CD4-positive, alpha-beta T cell (primary cell): ENCODE measurements at regions not wholly inside any gene's neighbourhood (a gene's known extent, or its start where the extent isn't known, plus 50 kb on each side); places are given as distances from the start of the nearest gene placed in this dataset.

Source experiments
- ATAC-seq: fragments of 200-7000 bp; cut with Tn5 transposase; one replicate; pipeline ENCODE4 v1.10.0; 2022; ENCODE audit warnings: mild to moderate bottlenecking; ENCODE audit not compliant: poor library complexity
- CTCF ChIA-PET: fragments of 350-600 bp; sonication (Branson Sonifier 250); formaldehyde crosslinking; loops from one replicate; lab custom pipeline; 2021; ENCODE audit warnings: antibody characterized with exemption, inconsistent platforms; lab: Charles Lee
- POLR2A ChIA-PET: fragments of 350-600 bp; sonication (Branson Sonifier 250); formaldehyde crosslinking; loops from one replicate; lab custom pipeline; 2021; ENCODE audit warnings: antibody characterized with exemption, inconsistent platforms; lab: Charles Lee
- DNase-seq, 14 experiments: peaks; one replicate each; pipeline ENCODE4 v3.0.0-alpha.2; 2013 to 2020; ENCODE audit warnings: mixed read lengths in 2 of 14
- H3K27ac ChIP-seq, 2 donors: one replicate each; pipeline versions ENCODE4 v1.5.1 to v1.7.0; 2013; ENCODE audit warnings: low read length in 2 of 2, low read depth in 1 of 2, mild to moderate bottlenecking in 1 of 2
- H3K27me3 ChIP-seq, 2 experiments: 1 replicate in 1 of 2; 2 replicates in 1 of 2; pipeline versions ENCODE4 v1.6.1 to v1.7.0; 2013; ENCODE audit warnings: low read length in 2 of 2, control low read depth in 1 of 2, mild to moderate bottlenecking in 1 of 2, moderate library complexity in 1 of 2; ENCODE audit not compliant: insufficient read depth in 2 of 2, control insufficient read depth in 1 of 2
- H3K36me3 ChIP-seq: one replicate; pipeline ENCODE4 v1.6.1; 2013; ENCODE audit warnings: low read length, control low read depth; ENCODE audit not compliant: insufficient read depth
- H3K4me1 ChIP-seq: one replicate; pipeline ENCODE4 v1.6.1; 2013; ENCODE audit warnings: low read length, control low read depth; ENCODE audit not compliant: insufficient read depth
- H3K4me3 ChIP-seq: one replicate; pipeline ENCODE4 v1.5.1; 2013; ENCODE audit warnings: mild to moderate bottlenecking, low read length, moderate library complexity
- H3K9me3 ChIP-seq, 2 experiments: 1 replicate in 1 of 2; 2 replicates in 1 of 2; pipeline versions ENCODE4 v1.6.1 to v1.7.0; 2013; ENCODE audit warnings: low read length in 2 of 2, mild to moderate bottlenecking in 2 of 2, control low read depth in 1 of 2, moderate library complexity in 1 of 2; ENCODE audit not compliant: control insufficient read depth in 1 of 2, insufficient read depth in 1 of 2
- H3K27ac Mint-ChIP-seq: one replicate; pipeline ENCODE4 v1.8.0; 2020; ENCODE audit warnings: mixed read lengths
- H3K27me3 Mint-ChIP-seq: one replicate; pipeline ENCODE4 v1.8.0; 2021; ENCODE audit warnings: mixed read lengths
- H3K36me3 Mint-ChIP-seq: one replicate; pipeline ENCODE4 v1.8.0; 2021; ENCODE audit warnings: low read depth, mixed read lengths
- H3K4me1 Mint-ChIP-seq: one replicate; pipeline ENCODE4 v1.8.0; 2021; ENCODE audit warnings: low read depth, mixed read lengths
- H3K4me3 Mint-ChIP-seq: one replicate; pipeline ENCODE4 v1.8.0; 2020; ENCODE audit warnings: mild to moderate bottlenecking, mixed read lengths
- H3K9me3 Mint-ChIP-seq: one replicate; pipeline ENCODE4 v1.8.0; 2020; ENCODE audit warnings: mixed read lengths
- CTCF ChIP-seq: fragments of 200-600 bp; IDR thresholded peaks from one replicate; pipeline ENCODE4 v1.8.0; 2022; ENCODE audit warnings: antibody characterized with exemption, mild to moderate bottlenecking
- intact Hi-C, 2 experiments: fragments of 100-400 bp; cut with DNase I in 1 of 2; cut with micrococcal nuclease in 1 of 2; formaldehyde crosslinking; loops; one replicate each; pipeline versions ENCODE4 v1.15.1 to v1.9.0; 2023 to 2025; cut with DNase I, micrococcal nuclease

- Histone ChIP-seq H3K4me1 (no peaks in the 10 kb centered on the region), H3K27me3 (no peaks in the 10 kb centered on the region), H3K27ac (no peak overlapping the region), H3K36me3 (no peaks in the 10 kb centered on the region), H3K4me3 (no peak overlapping the region), H3K9me3 (no peaks in the 10 kb centered on the region)
- ATAC-seq (no peak), DNase-seq (no peak)
- Mint-ChIP-seq H3K36me3 (no peaks in the 10 kb centered on the region), H3K27ac (no peak overlapping the region), H3K4me1 (no peaks in the 10 kb centered on the region), H3K9me3 (no peaks in the 10 kb centered on the region), H3K4me3 (no peak overlapping the region), H3K27me3 (peaks cover 6% of the 10 kb centered on the region)
- TF ChIP-seq CTCF: no peak
- intact Hi-C loops: no loop called here
- POLR2A ChIA-PET: no interaction called here
- CTCF ChIA-PET: no interaction called here
Observed at GRCh38 chr7:12821746-12822145, 134.3 kb downstream of the ARL4A start.

DNA sequence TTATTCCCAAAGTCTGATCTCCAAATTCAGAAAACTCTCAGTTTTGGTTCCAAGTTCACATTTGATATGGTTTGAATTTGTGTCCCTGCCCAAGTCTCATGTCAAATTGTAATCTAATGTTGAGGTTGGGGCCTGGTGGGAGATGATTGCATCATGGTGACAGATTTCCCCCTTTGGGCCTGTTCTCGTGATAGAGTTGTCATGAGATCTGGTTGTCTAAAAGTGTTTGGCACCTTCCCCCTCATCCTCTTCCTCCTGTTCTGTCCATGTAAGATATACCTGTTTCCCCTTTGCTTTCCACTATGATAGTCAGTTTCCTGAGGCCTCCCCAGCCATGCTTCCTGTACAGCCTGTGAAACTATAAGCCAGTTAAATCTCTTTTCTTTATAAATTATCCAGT is 138.6 kb downstream of the ARL4A start:
- no peak overlapping the region for H3K27ac Mint-ChIP-seq

DNA sequence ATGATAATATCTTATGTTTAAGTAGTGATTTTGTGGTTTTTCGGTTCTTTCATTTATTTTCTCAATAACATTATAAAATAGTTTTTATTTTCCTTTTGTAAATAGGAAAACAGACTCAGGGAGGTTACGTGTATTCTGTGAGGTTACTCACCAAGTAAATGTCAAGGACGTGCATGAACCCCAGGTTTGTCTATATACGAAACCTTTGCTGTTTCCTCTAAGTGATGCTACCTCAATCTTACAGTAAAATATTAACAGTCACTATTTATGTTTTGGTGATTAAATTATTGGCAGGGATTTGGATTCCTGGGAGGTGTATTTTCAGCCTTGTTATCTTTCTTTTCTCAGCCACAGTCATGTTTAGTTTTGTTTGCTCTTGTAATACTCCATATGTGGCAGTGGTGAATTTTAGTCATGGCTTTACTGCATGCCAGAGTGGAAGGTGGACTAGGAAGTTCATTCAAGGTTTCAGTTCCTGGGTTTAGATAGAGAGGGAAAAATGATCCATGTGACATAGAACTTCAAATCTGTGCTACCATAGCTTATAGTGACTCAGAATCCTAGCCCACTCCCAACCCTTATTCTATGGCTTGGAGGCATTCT is 139.9 kb downstream of the ARL4A start:
- H3K27me3 Mint-ChIP-seq: no peaks in the 10 kb centered on the region
- POLR2A ChIA-PET: no interaction called here
- no peak overlapping the region for H3K4me3 Mint-ChIP-seq
- no peaks in the 10 kb centered on the region for H3K9me3 Mint-ChIP-seq
- H3K36me3 ChIP-seq: no peaks in the 10 kb centered on the region
- no peaks in the 10 kb centered on the region for H3K27me3 ChIP-seq
- no peak for DNase-seq
- H3K27ac ChIP-seq: no peak overlapping the region
- no peak for ATAC-seq
- H3K9me3 ChIP-seq: no peaks in the 10 kb centered on the region
- TF ChIP-seq CTCF: no peak
- intact Hi-C loops: no loop called here
- H3K36me3 Mint-ChIP-seq: no peaks in the 10 kb centered on the region
- CTCF ChIA-PET: no interaction called here
- no peaks in the 10 kb centered on the region for H3K4me1 ChIP-seq
- H3K27ac Mint-ChIP-seq: no peak overlapping the region
- H3K4me3 ChIP-seq: no peak overlapping the region
- H3K4me1 Mint-ChIP-seq: no peaks in the 10 kb centered on the region

More for the DNA sequence above, 138.6 kb downstream of the ARL4A start:
- Mint-ChIP-seq H3K4me1 (no peaks in the 10 kb centered on the region), H3K27me3 (no peaks in the 10 kb centered on the region), H3K36me3 (no peaks in the 10 kb centered on the region), H3K9me3 (no peaks in the 10 kb centered on the region), H3K4me3 (no peak overlapping the region)
- H3K36me3 ChIP-seq: no peaks in the 10 kb centered on the region
- TF ChIP-seq CTCF: no peak
- no peak overlapping the region for H3K4me3 ChIP-seq
- H3K9me3 ChIP-seq: no peaks in the 10 kb centered on the region
- DNase-seq (no peak), ATAC-seq (no peak)
- no peaks in the 10 kb centered on the region for H3K4me1 ChIP-seq
- POLR2A ChIA-PET: no interaction called here
- no peaks in the 10 kb centered on the region for H3K27me3 ChIP-seq
- CTCF ChIA-PET: no interaction called here
- H3K27ac ChIP-seq: no peak overlapping the region
- intact Hi-C loops: no loop called here
